WERI-Rb-1 (cell line): ENCODE measurements at regions not wholly inside any gene's neighbourhood (a gene's known extent, or its start where the extent isn't known, plus 50 kb on each side); places are given as distances from the start of the nearest gene placed in this dataset.

Experiments
- DNase-seq: peaks from one replicate; pipeline ENCODE4 v3.0.0-alpha.2; 2020
- H3K27ac ChIP-seq: fragments of 250-450 bp; sonication (Bioruptor Pico); 2 replicates; pipeline ENCODE4 v1.5.1; 2020; ENCODE audit warnings: mild to moderate bottlenecking, moderate library complexity
- H3K27me3 ChIP-seq: fragments of 250-450 bp; sonication (Bioruptor Pico); 2 replicates; pipeline ENCODE4 v1.5.1; 2021; ENCODE audit warnings: mild to moderate bottlenecking, low read depth, moderate library complexity; ENCODE audit not compliant: insufficient read depth, severe bottlenecking
- H3K36me3 ChIP-seq: fragments of 250-450 bp; sonication (Bioruptor Pico); 2 replicates; pipeline ENCODE4 v1.5.1; 2020; ENCODE audit warnings: mild to moderate bottlenecking, moderate library complexity
- H3K4me3 ChIP-seq: 2 replicates; pipeline ENCODE4 v1.5.1; 2011; ENCODE audit warnings: low read depth, mild to moderate bottlenecking, control low read depth, low read length
- H3K9me3 ChIP-seq: fragments of 250-450 bp; sonication (Bioruptor Pico); 2 replicates; pipeline ENCODE4 v1.5.1; 2021; ENCODE audit warnings: mild to moderate bottlenecking, moderate library complexity; ENCODE audit not compliant: severe bottlenecking
- CTCF ChIP-seq: IDR thresholded peaks from 2 replicates; pipeline ENCODE4 v1.5.1; 2011; ENCODE audit warnings: low read depth, mild to moderate bottlenecking, control low read depth, inconsistent platforms, low read length

- H3K27me3 ChIP-seq = no peaks in the 10 kb centered on the region
- H3K27ac ChIP-seq = no peak overlapping the region
- no peak for TF ChIP-seq CTCF
- H3K36me3 ChIP-seq = no peaks in the 10 kb centered on the region
- no peak for DNase-seq
- no peak overlapping the region for H3K4me3 ChIP-seq
- no peaks in the 10 kb centered on the region for H3K9me3 ChIP-seq
Observed at GRCh38 chrX:40418146-40418812, 162.5 kb upstream of the ATP6AP2 start.

GRCh38 chrX:40415675-40416074 is 165.1 kb upstream of the ATP6AP2 start:
- no peak for TF ChIP-seq CTCF
- no peak overlapping the region for H3K27ac ChIP-seq
- no peaks in the 10 kb centered on the region for H3K36me3 ChIP-seq
- H3K4me3 ChIP-seq = no peak overlapping the region
- H3K27me3 ChIP-seq = peaks cover 6% of the 10 kb centered on the region
- no peak for DNase-seq
- no peaks in the 10 kb centered on the region for H3K9me3 ChIP-seq

GRCh38 chrX:40414335-40414734 is 166.4 kb upstream of the ATP6AP2 start:
- Histone ChIP-seq H3K27ac (no peak overlapping the region), H3K4me3 (no peak overlapping the region), H3K27me3 (peaks cover 6% of the 10 kb centered on the region), H3K9me3 (peaks cover 1% of the 10 kb centered on the region), H3K36me3 (no peaks in the 10 kb centered on the region)
- no peak for DNase-seq
- no peak for TF ChIP-seq CTCF

- Histone ChIP-seq H3K27me3 (peaks cover 6% of the 10 kb centered on the region), H3K27ac (no peak overlapping the region), H3K36me3 (no peaks in the 10 kb centered on the region), H3K4me3 (no peak overlapping the region), H3K9me3 (peaks cover 14% of the 10 kb centered on the region)
- TF ChIP-seq CTCF = peak; percentile 60
- no peak for DNase-seq
Observed at GRCh38 chrX:40411340-40412111, 169.2 kb upstream of the ATP6AP2 start.

- H3K27ac ChIP-seq = no peak overlapping the region
Observed at GRCh38 chrX:40410859-40411258, 169.9 kb upstream of the ATP6AP2 start.

More at GRCh38 chrX:40410859-40411258, 169.9 kb upstream of the ATP6AP2 start:
- H3K4me3 ChIP-seq = no peak overlapping the region
- H3K9me3 ChIP-seq = peaks cover 14% of the 10 kb centered on the region
- no peaks in the 10 kb centered on the region for H3K36me3 ChIP-seq
- TF ChIP-seq CTCF = no peak
- DNase-seq = no peak
- peaks cover 6% of the 10 kb centered on the region for H3K27me3 ChIP-seq
